ENCODE measurements at regions not wholly inside any gene's neighbourhood (a gene's known extent, or its start where the extent isn't known, plus 50 kb on each side); places are given as distances from the start of the nearest gene placed in this dataset.

GRCh38 chr6:81298751-81299150, 453.7 kb downstream of the TENT5A start:
- TF ChIP-seq, protein P1, sequence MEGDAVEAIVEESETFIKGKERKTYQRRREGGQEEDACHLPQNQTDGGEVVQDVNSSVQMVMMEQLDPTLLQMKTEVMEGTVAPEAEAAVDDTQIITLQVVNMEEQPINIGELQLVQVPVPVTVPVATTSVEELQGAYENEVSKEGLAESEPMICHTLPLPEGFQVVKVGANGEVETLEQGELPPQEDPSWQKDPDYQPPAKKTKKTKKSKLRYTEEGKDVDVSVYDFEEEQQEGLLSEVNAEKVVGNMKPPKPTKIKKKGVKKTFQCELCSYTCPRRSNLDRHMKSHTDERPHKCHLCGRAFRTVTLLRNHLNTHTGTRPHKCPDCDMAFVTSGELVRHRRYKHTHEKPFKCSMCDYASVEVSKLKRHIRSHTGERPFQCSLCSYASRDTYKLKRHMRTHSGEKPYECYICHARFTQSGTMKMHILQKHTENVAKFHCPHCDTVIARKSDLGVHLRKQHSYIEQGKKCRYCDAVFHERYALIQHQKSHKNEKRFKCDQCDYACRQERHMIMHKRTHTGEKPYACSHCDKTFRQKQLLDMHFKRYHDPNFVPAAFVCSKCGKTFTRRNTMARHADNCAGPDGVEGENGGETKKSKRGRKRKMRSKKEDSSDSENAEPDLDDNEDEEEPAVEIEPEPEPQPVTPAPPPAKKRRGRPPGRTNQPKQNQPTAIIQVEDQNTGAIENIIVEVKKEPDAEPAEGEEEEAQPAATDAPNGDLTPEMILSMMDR (IDR thresholded peaks at IDR 0.05), result no peak
- TF ChIP-seq POLR2AphosphoS5 (IDR thresholded peaks at IDR 0.05), result no peak
